ENCODE measurements at regions not wholly inside any gene's neighbourhood (a gene's known extent, or its start where the extent isn't known, plus 50 kb on each side); places are given as distances from the start of the nearest gene placed in this dataset.

DNA sequence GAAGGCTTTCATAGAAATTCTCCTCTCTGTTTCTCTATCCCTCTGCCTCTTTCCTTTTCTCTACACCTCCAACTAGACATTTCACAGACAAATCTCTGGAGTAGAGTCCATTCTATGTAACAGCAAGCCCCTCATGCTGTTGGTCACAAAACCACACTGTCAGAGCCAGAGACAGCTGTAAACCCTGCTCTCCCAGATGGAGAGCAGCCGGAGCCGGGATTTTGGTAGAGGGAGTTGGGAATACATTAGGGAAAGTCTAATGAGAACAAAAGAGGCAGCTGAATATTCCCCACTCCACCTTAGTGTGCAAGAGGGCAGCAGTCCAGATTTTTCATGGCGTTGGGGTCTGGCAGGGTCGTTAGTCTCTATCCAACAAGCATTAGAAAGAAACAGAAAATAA lies 68.3 kb upstream of the EDN1 start:
- TF ChIP-seq REST (IDR thresholded peaks at IDR 0.05; ENCODE audit: low read depth): no peak
- TF ChIP-seq, protein P1, sequence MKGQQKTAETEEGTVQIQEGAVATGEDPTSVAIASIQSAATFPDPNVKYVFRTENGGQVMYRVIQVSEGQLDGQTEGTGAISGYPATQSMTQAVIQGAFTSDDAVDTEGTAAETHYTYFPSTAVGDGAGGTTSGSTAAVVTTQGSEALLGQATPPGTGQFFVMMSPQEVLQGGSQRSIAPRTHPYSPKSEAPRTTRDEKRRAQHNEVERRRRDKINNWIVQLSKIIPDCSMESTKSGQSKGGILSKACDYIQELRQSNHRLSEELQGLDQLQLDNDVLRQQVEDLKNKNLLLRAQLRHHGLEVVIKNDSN (IDR thresholded peaks at IDR 0.05): no peak
- TF ChIP-seq, protein P2, sequence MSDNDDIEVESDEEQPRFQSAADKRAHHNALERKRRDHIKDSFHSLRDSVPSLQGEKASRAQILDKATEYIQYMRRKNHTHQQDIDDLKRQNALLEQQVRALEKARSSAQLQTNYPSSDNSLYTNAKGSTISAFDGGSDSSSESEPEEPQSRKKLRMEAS (IDR thresholded peaks at IDR 0.05): no peak
- no peak for TF ChIP-seq TEAD4 (IDR thresholded peaks at IDR 0.05)
- TF ChIP-seq TAF1 (IDR thresholded peaks at IDR 0.05; ENCODE audit: low read depth): no peak
- TF ChIP-seq YY1 (IDR thresholded peaks at IDR 0.05; ENCODE audit: low read depth): no peak
- TF ChIP-seq RAD21 (IDR thresholded peaks at IDR 0.05; ENCODE audit: low read depth): no peak
- TF ChIP-seq EGR1 (IDR thresholded peaks at IDR 0.05): no peak
- no peak for TF ChIP-seq CREB1 (IDR thresholded peaks at IDR 0.05; ENCODE audit: low read depth)

DNA sequence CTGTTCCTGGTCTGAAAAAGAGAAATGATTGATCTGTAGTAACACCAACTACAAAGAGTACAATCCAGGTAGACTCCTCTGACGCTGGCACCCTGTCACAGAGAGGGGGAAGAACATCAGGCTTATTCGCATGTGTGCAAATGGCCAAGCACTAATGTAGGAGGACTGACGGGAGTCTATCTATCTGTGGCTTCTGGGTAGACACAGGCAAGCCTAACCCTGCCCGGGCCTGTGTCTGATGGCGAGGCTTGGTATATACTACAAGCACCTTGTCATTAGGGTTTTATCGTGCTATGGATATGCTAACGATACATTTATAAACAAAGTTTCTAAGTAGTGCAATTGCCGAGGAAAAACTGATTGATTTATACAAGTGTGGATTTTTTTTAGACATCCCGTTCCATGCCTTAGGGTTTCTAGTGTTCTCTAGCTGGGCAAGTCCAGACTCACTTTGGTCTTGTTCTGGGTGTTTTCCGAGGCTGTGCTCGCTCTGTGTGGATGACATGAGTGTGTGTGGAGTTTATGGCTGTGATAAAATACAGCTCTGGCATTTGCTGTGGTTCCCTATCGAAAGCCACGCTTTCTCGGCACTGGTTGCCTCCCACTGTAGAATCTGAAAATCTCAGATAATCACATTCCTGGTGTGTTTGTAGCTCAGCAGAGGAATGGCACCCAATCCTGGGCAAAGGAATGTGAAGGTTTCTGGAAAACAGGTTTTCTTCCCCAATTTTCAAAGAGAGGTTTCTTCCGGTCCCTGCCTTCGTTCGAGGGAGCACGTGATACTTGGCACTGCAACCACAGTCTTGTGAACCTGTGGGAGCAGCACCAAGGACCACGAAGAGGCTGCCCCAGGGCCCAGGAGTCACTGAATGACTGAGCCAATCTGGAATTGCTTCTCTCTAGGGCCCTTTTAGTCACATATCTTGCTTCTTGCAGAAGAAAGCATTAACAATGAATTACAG lies 67.5 kb upstream of the EDN1 start:
- TF ChIP-seq, protein P1 (IDR thresholded peaks at IDR 0.05): no peak
- TF ChIP-seq NFIC (IDR thresholded peaks at IDR 0.05) (no peak), YY1 (IDR thresholded peaks at IDR 0.05; ENCODE audit: low read depth) (no peak), CREB1 (IDR thresholded peaks at IDR 0.05; ENCODE audit: low read depth) (no peak), RAD21 (IDR thresholded peaks at IDR 0.05; ENCODE audit: low read depth) (no peak), EP300 (IDR thresholded peaks at IDR 0.05; ENCODE audit: borderline replicate concordance) (no peak), CEBPB (IDR thresholded peaks at IDR 0.05) (no peak), FOXM1 (IDR thresholded peaks at IDR 0.05; ENCODE audit: borderline replicate concordance, low read depth) (no peak), TCF12 (IDR thresholded peaks at IDR 0.05; ENCODE audit: low read depth) (no peak), TEAD4 (IDR thresholded peaks at IDR 0.05) (no peak), TAF1 (IDR thresholded peaks at IDR 0.05; ENCODE audit: low read depth) (no peak), ZBTB7A (IDR thresholded peaks at IDR 0.05; ENCODE audit: low read depth) (no peak), REST (IDR thresholded peaks at IDR 0.05; ENCODE audit: low read depth) (no peak), EGR1 (IDR thresholded peaks at IDR 0.05) (no peak)
- TF ChIP-seq, protein P2 (IDR thresholded peaks at IDR 0.05): no peak

DNA sequence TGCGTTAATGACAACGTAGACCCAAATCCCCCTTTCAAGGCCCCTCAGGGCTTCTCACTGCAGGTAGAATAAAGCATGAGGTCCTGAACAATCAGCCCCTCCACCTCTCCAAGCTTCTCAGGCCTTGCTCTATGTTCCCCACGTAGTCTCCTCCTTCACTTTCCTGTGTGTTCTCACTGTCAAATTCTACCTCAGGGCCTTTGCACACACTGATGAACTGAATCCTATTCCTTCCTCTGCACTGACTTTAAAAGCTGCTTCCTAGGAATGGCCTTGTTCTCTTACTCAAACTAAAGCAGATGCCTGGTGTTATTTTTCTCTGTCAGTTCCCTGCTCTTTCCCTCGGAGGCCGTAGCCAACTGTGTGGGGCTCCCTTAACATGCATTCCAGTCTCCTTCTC lies 66.8 kb upstream of the EDN1 start:
- no peak for TF ChIP-seq YY1 (IDR thresholded peaks at IDR 0.05; ENCODE audit: low read depth)
- TF ChIP-seq, protein P1 (IDR thresholded peaks at IDR 0.05): no peak
- TF ChIP-seq, protein P2 (IDR thresholded peaks at IDR 0.05): no peak
- no peak for TF ChIP-seq NFIC (IDR thresholded peaks at IDR 0.05)
- TF ChIP-seq EP300 (IDR thresholded peaks at IDR 0.05; ENCODE audit: borderline replicate concordance): no peak
- TF ChIP-seq TCF12 (IDR thresholded peaks at IDR 0.05; ENCODE audit: low read depth): no peak
- no peak for TF ChIP-seq RAD21 (IDR thresholded peaks at IDR 0.05; ENCODE audit: low read depth)

- TF ChIP-seq ZBTB7A (IDR thresholded peaks at IDR 0.05; ENCODE audit: low read depth) (no peak), TAF1 (IDR thresholded peaks at IDR 0.05; ENCODE audit: low read depth) (no peak), REST (IDR thresholded peaks at IDR 0.05; ENCODE audit: low read depth) (no peak), NFIC (IDR thresholded peaks at IDR 0.05) (no peak), YY1 (IDR thresholded peaks at IDR 0.05; ENCODE audit: low read depth) (no peak), TCF12 (IDR thresholded peaks at IDR 0.05; ENCODE audit: low read depth) (no peak), EP300 (IDR thresholded peaks at IDR 0.05; ENCODE audit: borderline replicate concordance) (no peak), CEBPB (IDR thresholded peaks at IDR 0.05) (no peak), EGR1 (IDR thresholded peaks at IDR 0.05) (no peak), RAD21 (IDR thresholded peaks at IDR 0.05; ENCODE audit: low read depth) (no peak), TEAD4 (IDR thresholded peaks at IDR 0.05) (no peak)
- TF ChIP-seq, protein P1 (IDR thresholded peaks at IDR 0.05): no peak
- TF ChIP-seq, protein P2 (IDR thresholded peaks at IDR 0.05): no peak
These were observed 65.9 kb upstream of the EDN1 start for GRCh38 chr6:12224251-12224650.

Data from Ishikawa (cell line).